Activated naive CD8-positive, alpha-beta T cell treated with anti-CD3 and anti-CD28 coated beads, Interleukin-2, amount 10 ng/mL, durations not matched to agents 7 days and 5 days (primary cell): ENCODE measurements at regions not wholly inside any gene's neighbourhood (a gene's known extent, or its start where the extent isn't known, plus 50 kb on each side); places are given as distances from the start of the nearest gene placed in this dataset.

Experiments used
- ATAC-seq: fragments of 150-1000 bp; cut with Tn5 transposase; one replicate; pipeline ENCODE4 v1.10.0; 2021; ENCODE audit warnings: low read depth, moderate library complexity
- POLR2A ChIA-PET: fragments of 350-600 bp; sonication (Branson Sonifier 250); formaldehyde crosslinking; loops from one replicate; lab custom pipeline; 2021; ENCODE audit warnings: antibody characterized with exemption; lab: Charles Lee
- DNase-seq: peaks from one replicate; pipeline ENCODE4 v3.0.0; 2021
- H3K27ac Mint-ChIP-seq: one replicate; pipeline ENCODE4 v1.8.0; 2022; ENCODE audit warnings: mild to moderate bottlenecking, mixed read lengths
- H3K27me3 Mint-ChIP-seq: one replicate; pipeline ENCODE4 v1.8.0; 2022; ENCODE audit warnings: mild to moderate bottlenecking, moderate library complexity, mixed read lengths
- H3K36me3 Mint-ChIP-seq: one replicate; pipeline ENCODE4 v1.8.0; 2021; ENCODE audit warnings: mild to moderate bottlenecking, mixed read lengths
- H3K4me1 Mint-ChIP-seq: one replicate; pipeline ENCODE4 v1.8.0; 2021; ENCODE audit warnings: mixed read lengths
- H3K4me3 Mint-ChIP-seq: one replicate; pipeline ENCODE4 v1.8.0; 2022; ENCODE audit warnings: mild to moderate bottlenecking, moderate library complexity, mixed read lengths
- H3K9me3 Mint-ChIP-seq: one replicate; pipeline ENCODE4 v1.8.0; 2021; ENCODE audit warnings: mixed read lengths

DNA sequence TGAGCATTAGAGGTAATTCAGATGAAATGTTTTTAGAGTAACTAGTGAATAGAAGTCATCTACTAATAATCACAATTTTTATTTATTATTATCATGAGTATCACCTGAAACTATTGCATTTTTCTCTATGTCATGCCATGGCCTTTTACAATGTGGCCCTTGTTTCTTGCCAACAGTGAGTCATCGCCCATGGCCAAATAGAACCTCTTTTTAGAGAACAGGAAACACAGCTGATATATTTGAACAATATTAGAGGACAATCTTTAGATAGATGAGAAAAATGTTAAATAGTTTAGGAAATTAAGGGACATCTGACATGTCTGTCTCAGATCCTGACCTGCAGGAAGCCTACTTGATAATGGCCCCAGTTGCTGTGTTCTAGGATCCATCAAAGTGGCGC is 1584.4 kb upstream of the GOT2 start:
- Mint-ChIP-seq H3K27me3 (no peaks in the 10 kb centered on the region), H3K9me3 (peaks cover 5% of the 10 kb centered on the region), H3K27ac (no peak overlapping the region), H3K36me3 (no peaks in the 10 kb centered on the region), H3K4me3 (no peak overlapping the region), H3K4me1 (no peaks in the 10 kb centered on the region)
- POLR2A ChIA-PET: no interaction called here
- no peak for ATAC-seq
- no peak for DNase-seq

DNA sequence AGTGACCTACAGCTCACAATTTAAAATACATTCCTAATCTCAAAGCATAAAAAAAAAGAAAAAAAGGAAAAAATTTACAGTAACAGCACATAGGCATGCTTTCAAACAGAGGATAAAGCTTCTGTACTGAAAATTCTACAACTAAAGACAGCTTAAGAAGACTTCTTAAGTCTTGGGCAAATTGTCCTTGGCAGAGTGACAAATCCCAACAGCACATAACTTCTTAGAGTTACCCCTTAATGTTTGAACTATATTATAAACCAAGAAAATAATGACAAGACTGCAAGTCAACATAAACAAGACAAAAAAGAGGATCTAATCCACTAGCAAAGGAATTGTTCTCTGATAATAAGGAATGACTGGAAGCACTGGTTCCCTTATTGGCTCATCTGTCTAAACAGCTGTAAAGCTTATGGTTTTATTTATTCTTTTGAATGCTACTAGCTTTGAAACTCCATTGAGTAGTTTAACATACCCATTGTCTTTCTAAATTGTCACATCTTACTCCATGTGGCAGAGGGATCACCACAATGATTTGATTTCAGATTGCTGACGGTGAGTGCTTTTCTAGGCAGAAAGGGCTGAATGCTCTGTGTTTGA is 1576.8 kb upstream of the GOT2 start:
- Mint-ChIP-seq H3K4me3 (no peak overlapping the region), H3K9me3 (peaks cover 4% of the 10 kb centered on the region), H3K36me3 (no peaks in the 10 kb centered on the region), H3K4me1 (no peaks in the 10 kb centered on the region), H3K27ac (no peak overlapping the region), H3K27me3 (no peaks in the 10 kb centered on the region)
- DNase-seq (no peak), ATAC-seq (no peak)
- POLR2A ChIA-PET: no interaction called here

DNA sequence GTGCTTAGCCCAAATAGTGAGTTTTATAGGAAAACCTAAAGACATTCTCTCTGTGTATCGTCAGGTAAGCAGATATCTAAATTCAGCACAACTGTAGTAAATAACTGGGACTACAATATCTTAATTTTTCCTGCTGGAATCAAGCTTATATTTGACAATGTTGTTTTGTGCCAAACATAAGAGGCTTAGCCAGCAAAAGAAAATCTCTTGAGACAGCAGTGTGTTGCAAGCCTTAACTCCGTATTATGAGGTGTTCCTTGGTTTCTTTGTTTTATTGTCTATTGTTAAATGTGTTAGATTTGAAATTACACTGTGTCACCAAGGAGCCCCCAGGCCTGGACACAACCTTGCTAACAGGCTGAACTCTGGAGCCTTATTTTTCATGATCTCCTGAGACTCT is 1570.6 kb upstream of the GOT2 start:
- no peak overlapping the region for H3K27ac Mint-ChIP-seq
- DNase-seq (no peak), ATAC-seq (no peak)
- peaks cover 8% of the 10 kb centered on the region for H3K9me3 Mint-ChIP-seq
- no peak overlapping the region for H3K4me3 Mint-ChIP-seq
- POLR2A ChIA-PET: no interaction called here
- H3K27me3 Mint-ChIP-seq: no peaks in the 10 kb centered on the region
- H3K36me3 Mint-ChIP-seq: no peaks in the 10 kb centered on the region
- H3K4me1 Mint-ChIP-seq: no peaks in the 10 kb centered on the region

DNA sequence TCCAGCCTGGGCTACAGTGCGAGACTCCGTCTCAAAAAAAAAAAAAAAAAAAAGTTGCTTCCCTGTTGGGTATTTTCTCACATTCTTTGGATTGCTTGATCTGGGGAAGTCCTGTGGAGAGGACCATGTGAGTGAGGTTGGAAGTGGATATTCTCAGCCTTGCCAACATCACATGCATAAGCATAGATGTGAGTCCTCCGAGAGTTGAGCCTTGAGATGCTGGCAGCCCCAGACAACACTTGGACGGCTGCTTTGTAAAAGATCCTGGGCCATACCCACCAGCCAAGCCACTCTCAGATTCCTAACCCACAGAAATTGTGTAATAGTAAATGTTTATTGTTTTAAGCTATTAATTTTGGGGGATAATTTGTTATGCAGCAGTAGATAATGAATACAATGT is 1570.0 kb upstream of the GOT2 start:
- POLR2A ChIA-PET: no interaction called here
- Mint-ChIP-seq H3K9me3 (peaks cover 8% of the 10 kb centered on the region), H3K27ac (no peak overlapping the region)

DNA sequence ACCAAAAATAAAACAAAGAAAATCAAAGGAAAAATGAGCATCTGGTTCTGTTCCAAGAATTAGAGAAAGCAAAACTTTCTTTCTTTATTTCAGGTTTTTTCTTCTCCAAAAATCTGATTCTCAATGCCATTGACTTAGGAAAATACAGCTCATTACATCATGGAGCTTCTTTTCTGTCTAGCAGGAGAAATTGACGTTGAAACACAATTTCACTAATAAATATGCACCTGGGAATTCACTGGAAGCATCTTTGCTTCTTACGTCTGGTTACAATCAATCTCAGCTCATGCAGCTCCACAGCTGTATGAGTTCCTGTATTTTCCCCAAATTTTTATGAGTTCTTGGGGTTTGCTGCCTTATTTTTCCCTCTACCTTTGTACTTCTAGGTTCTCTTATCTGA is 1568.6 kb upstream of the GOT2 start:
- H3K36me3 Mint-ChIP-seq: no peaks in the 10 kb centered on the region
- peaks cover 7% of the 10 kb centered on the region for H3K9me3 Mint-ChIP-seq
- no peak for DNase-seq
- POLR2A ChIA-PET: no interaction called here
- no peak for ATAC-seq
- no peak overlapping the region for H3K4me3 Mint-ChIP-seq
- no peaks in the 10 kb centered on the region for H3K4me1 Mint-ChIP-seq
- no peak overlapping the region for H3K27ac Mint-ChIP-seq
- no peaks in the 10 kb centered on the region for H3K27me3 Mint-ChIP-seq

More for the DNA sequence above, 1570.0 kb upstream of the GOT2 start:
- Mint-ChIP-seq H3K27me3 (no peaks in the 10 kb centered on the region), H3K36me3 (no peaks in the 10 kb centered on the region), H3K4me1 (no peaks in the 10 kb centered on the region), H3K4me3 (no peak overlapping the region)
- no peak for DNase-seq
- no peak for ATAC-seq

DNA sequence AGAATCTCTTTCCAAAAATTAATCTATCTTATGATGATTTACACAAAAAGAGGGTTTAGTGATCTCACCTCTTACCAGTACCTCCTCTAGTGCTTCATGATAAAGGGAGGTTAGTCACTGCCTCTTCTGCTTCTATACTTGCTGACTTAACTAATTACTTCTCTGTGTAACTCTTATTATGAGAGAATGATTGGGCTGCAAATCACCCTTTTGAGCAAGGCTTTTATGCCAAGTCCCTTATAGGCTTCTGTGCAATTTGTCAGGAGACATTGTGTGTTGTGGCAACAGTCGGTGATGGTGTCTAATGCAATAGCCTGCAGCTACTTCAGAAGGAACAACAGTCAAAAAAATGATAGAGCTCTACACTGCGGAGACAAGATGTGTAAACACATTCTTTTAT is 1568.1 kb upstream of the GOT2 start:
- H3K4me1 Mint-ChIP-seq: no peaks in the 10 kb centered on the region
- H3K27ac Mint-ChIP-seq: no peak overlapping the region
- H3K27me3 Mint-ChIP-seq: no peaks in the 10 kb centered on the region
- DNase-seq (no peak), ATAC-seq (no peak)
- H3K36me3 Mint-ChIP-seq: no peaks in the 10 kb centered on the region
- no peak overlapping the region for H3K4me3 Mint-ChIP-seq
- POLR2A ChIA-PET: no interaction called here
- H3K9me3 Mint-ChIP-seq: peaks cover 7% of the 10 kb centered on the region

DNA sequence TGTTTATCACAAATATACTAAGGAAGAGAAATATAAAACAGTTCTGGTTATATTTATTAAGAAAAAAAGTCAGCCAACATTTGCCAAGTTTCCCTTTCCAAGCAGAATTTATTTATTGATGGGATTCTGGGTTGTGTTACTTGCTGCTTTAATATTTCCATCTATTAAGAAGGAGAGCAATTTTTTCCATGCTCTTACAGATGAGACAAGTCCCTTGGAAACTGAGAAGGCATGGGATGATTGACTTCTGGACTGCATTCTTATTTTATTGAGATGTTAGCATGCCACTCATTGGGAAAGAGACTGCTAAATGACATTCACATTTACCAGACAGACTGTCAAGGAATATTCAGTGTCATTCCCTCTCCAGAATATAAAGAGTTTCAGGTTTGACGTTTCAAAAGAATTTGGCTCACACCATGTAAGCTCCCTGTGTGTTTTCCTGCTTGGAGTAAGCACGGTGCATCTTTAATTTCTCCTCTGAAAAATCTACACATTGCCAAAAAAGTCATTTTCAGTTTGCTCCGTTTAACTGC is 1565.2 kb upstream of the GOT2 start:
- ATAC-seq (no peak), DNase-seq (no peak)
- no peak overlapping the region for H3K4me3 Mint-ChIP-seq
- no peaks in the 10 kb centered on the region for H3K4me1 Mint-ChIP-seq
- H3K27ac Mint-ChIP-seq: no peak overlapping the region
- H3K9me3 Mint-ChIP-seq: peaks cover 7% of the 10 kb centered on the region
- no peaks in the 10 kb centered on the region for H3K36me3 Mint-ChIP-seq
- POLR2A ChIA-PET: no interaction called here
- no peaks in the 10 kb centered on the region for H3K27me3 Mint-ChIP-seq

DNA sequence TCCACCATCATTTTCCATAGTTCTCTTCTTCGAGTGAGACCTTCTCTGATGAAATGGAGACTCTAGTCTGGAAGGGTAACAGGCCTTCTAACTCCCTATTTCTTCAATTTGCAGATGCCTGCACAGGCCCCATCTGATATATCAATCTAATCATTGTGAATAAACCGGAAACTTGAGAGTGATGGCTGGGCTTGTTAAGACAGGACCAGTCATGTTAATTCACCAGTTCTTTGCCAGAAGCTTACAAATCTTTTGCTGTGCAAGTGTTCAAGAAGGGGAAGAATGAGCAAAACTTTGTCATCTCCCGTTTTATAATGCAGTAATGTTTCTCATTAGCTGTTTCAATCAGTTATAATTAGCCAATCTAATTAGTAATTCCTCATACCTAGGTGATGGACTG is 1561.3 kb upstream of the GOT2 start:
- peaks cover 4% of the 10 kb centered on the region for H3K9me3 Mint-ChIP-seq
- no peak overlapping the region for H3K4me3 Mint-ChIP-seq
- no peak overlapping the region for H3K27ac Mint-ChIP-seq
- ATAC-seq: no peak
- POLR2A ChIA-PET: no interaction called here
- no peaks in the 10 kb centered on the region for H3K27me3 Mint-ChIP-seq
- no peaks in the 10 kb centered on the region for H3K36me3 Mint-ChIP-seq
- no peaks in the 10 kb centered on the region for H3K4me1 Mint-ChIP-seq
- no peak for DNase-seq

DNA sequence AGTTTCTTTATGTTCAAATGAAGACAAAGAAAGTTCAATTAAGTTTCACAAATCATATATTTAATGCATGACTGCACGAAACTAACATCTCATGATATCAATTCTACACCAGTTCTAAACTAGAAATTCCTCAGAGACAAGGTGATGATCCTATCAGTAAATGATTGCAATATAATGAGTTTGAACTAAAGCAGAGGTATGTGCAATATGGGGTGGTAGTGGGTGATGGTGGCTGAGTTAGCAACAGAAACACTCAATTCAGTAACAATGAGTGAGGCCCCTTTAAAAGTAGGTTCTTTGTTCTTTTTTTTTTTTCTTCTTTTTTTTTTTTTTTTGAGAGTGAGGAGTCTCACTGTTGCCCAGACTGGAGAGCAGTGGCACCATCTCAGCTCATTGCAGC is 1551.7 kb upstream of the GOT2 start:
- Mint-ChIP-seq H3K27me3 (no peaks in the 10 kb centered on the region), H3K4me1 (no peaks in the 10 kb centered on the region), H3K36me3 (no peaks in the 10 kb centered on the region), H3K9me3 (peaks cover 5% of the 10 kb centered on the region), H3K27ac (no peak overlapping the region), H3K4me3 (no peak overlapping the region)
- POLR2A ChIA-PET: no interaction called here
- DNase-seq: no peak
- ATAC-seq: no peak

DNA sequence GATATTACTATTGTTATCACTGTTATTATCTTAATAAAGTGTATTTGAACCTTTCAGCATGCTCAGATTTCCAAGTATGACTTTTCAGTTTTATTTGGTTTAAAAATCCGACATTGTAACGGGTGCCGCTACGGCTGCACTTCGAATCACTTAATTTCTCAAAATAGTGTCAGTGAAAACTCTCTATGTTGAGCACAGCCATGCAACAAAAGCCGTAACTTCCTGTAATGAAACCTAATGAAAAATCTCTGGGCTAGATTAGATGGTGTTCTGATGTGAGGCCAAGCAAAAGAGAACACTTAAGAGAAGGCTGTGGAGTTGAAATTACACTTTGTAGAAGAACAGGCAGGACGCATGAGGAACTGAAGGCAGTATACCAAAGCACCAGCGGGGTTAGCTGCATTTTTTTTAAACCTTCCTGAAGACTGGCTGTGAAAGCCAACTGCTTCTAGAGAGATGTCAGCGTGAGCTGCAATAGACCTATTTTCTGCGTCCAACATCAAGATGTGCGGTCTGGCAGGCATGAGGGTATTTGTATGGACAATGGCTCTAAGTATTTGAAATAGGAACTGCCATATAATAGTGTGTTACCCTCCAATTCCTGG is 1545.0 kb upstream of the GOT2 start:
- DNase-seq (no peak), ATAC-seq (no peak)
- POLR2A ChIA-PET: no interaction called here
- Mint-ChIP-seq H3K9me3 (peaks cover 3% of the 10 kb centered on the region), H3K27ac (no peak overlapping the region), H3K4me3 (no peak overlapping the region), H3K36me3 (no peaks in the 10 kb centered on the region), H3K27me3 (no peaks in the 10 kb centered on the region), H3K4me1 (no peaks in the 10 kb centered on the region)

DNA sequence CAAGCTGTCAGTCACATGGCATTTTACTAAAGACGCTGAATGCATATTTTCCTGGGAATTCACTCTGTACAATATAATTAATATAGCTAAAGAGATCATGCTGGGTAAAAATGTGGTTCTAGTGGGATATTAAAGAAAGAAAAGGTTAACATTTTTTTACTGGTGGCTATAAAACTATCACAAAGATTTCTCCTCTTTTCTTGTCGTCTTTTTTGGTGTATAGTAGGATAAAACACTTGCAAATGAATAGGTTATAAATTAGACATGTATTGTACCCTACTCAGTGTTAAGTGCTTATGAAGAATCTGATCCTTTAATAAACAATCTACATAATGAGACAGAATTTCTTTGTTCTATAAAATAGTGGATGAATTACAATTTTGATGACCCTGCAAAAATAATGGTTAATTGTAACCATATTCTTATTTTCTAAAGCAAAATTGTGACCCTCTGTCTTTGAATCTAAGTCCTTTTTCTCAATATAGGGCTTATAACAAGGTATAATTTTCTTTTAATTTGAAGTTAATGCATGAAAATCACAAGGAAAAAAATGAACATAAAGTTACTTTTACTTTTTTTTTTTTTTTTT is 1540.4 kb upstream of the GOT2 start:
- ATAC-seq (no peak), DNase-seq (no peak)
- POLR2A ChIA-PET: no interaction called here
- no peaks in the 10 kb centered on the region for H3K27me3 Mint-ChIP-seq
- no peaks in the 10 kb centered on the region for H3K4me1 Mint-ChIP-seq
- peaks cover 3% of the 10 kb centered on the region for H3K9me3 Mint-ChIP-seq
- no peaks in the 10 kb centered on the region for H3K36me3 Mint-ChIP-seq
- H3K27ac Mint-ChIP-seq: no peak overlapping the region
- H3K4me3 Mint-ChIP-seq: no peak overlapping the region

DNA sequence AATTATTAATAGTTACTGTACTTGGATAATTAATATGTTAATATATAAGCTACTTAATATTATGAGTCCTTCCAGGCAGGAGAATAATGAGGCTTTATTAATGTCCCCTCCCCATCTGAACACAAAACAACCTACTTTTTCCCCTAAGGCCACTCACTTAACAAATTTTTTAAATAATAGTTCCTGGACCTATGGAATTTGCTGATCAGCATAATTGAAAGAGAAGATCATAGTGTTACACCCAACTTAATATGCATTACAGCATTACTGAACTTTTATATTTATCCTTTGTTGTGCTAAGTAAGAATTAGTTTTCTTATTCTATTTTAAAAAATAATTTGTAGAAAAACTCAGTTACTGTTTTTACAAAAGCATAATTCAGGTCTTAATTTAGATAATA is 1537.7 kb upstream of the GOT2 start:
- no peak for DNase-seq
- POLR2A ChIA-PET: no interaction called here
- H3K27ac Mint-ChIP-seq: no peak overlapping the region
- H3K9me3 Mint-ChIP-seq: peaks cover 2% of the 10 kb centered on the region
- no peak overlapping the region for H3K4me3 Mint-ChIP-seq
- H3K27me3 Mint-ChIP-seq: no peaks in the 10 kb centered on the region
- H3K4me1 Mint-ChIP-seq: no peaks in the 10 kb centered on the region
- no peak for ATAC-seq
- no peaks in the 10 kb centered on the region for H3K36me3 Mint-ChIP-seq

DNA sequence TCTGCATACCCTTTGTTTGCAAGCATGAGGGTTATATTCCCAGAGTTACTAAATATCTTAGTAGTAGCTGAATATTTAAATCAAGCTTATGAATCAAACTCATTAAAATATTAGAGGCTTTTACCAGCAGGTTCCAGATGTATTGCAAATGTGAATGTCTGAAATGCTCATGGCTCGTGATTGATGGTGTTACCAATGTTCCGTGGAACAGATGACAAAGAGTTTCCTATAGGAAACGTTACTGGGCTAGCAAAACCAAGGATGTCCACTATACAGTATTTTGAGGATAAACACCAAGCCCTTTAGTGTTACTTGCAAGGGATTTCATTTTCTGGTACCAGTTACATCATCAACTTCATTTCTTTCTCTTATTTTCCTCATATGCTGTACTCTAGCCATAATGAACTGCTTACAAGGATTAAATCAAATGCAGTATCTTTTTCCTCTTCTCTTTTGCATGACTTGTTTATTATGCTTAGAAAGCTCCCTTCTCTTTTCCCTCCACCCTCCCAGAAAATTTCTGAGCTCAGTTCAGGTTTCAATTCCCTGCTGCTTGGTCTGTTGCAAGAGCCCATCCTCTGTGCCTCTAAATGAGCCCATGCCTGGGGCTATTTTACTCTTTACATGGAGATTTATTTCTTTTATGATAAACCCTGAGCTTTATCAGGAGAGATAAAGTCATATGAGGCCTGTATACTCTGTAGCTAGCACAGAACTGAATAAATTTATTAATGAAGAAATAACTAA is 1537.1 kb upstream of the GOT2 start:
- H3K27me3 Mint-ChIP-seq: no peaks in the 10 kb centered on the region
- POLR2A ChIA-PET: no interaction called here
- H3K9me3 Mint-ChIP-seq: peaks cover 2% of the 10 kb centered on the region
- ATAC-seq (no peak), DNase-seq (no peak)
- H3K4me3 Mint-ChIP-seq: no peak overlapping the region
- H3K27ac Mint-ChIP-seq: no peak overlapping the region
- H3K4me1 Mint-ChIP-seq: no peaks in the 10 kb centered on the region
- H3K36me3 Mint-ChIP-seq: no peaks in the 10 kb centered on the region

DNA sequence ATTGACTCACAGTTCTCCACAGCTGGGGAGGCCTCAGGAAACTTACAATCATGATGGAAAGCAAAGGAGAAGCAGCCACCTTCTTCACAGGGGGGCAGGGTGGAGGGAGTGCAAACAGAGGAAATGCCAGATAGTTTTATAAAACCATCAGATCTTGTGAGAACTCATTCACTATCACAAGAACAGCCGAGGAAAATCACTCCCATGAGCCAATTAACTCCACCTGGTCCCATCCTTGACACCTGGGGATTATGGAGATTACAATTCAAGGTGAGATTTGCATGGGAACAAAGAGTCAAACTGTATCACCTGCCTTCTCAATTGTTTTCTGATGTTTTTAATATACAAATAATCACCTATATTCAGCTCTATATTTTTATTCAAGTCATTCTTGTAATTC is 1527.3 kb upstream of the GOT2 start:
- Mint-ChIP-seq H3K27me3 (no peaks in the 10 kb centered on the region), H3K27ac (no peak overlapping the region), H3K9me3 (no peaks in the 10 kb centered on the region), H3K36me3 (no peaks in the 10 kb centered on the region), H3K4me1 (no peaks in the 10 kb centered on the region), H3K4me3 (no peak overlapping the region)
- DNase-seq (no peak), ATAC-seq (no peak)
- POLR2A ChIA-PET: no interaction called here
